Eye (tissue), 1 donor: ENCODE measurements at regions not wholly inside any gene's neighbourhood (a gene's known extent, or its start where the extent isn't known, plus 50 kb on each side); places are given as distances from the start of the nearest gene placed in this dataset.
A peak's percentile ranks its signal among the peaks of the same experiment; 100 is the strongest.
"Not testable (repeated sequence)": the region's sequence is repeated elsewhere in the genome, so short reads cannot be mapped to it uniquely, and the experiment has no call there.

Experiments used
- DNase-seq: peaks from one replicate; pipeline ENCODE4 v3.0.0-alpha.2; 2015

- DNase-seq: no peak
These were observed 167.4 kb downstream of the QRSL1 start for GRCh38 chr6:106796781-106797180.

DNA sequence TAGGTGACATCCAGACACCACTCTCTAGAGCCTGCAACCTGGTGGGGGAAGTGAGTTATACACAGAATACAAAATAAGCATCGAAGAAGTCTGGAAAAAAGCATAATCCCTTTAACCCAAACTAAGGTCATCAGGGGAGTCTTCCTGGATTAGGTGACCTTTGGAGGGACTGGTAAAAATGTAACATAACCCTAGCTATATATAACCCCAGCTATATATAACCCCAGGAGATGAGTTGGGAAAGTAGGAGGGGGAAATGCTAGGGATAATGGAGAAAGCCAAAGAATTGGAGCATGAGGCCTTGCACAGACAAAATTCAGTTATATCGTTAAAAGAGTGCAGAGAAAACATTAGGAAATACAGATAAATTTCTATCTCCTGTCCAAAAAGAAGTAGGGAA lies 164.8 kb downstream of the QRSL1 start:
- no peak for DNase-seq

GRCh38 chr6:106792536-106793236 lies 163.3 kb downstream of the QRSL1 start:
- no peak for DNase-seq

DNA sequence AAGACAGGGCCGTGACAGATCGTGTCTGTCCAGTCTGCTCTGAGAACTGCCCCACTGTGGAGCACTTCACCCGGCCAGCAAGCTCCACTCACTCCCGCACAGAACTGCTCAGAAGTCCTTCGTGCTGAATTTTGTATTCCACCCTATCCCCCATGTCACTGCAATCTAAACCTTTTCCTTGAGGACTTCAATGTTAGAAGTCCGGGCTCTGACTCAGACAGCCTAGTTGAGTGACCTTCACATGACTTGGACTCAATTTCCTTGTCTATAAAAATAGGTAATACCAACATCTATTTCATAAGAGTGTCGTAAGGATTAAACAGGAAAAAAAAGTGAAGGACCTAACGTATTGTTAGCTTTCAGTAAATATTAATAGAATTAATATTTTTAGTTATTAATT lies 161.6 kb downstream of the QRSL1 start:
- no peak for DNase-seq

DNA sequence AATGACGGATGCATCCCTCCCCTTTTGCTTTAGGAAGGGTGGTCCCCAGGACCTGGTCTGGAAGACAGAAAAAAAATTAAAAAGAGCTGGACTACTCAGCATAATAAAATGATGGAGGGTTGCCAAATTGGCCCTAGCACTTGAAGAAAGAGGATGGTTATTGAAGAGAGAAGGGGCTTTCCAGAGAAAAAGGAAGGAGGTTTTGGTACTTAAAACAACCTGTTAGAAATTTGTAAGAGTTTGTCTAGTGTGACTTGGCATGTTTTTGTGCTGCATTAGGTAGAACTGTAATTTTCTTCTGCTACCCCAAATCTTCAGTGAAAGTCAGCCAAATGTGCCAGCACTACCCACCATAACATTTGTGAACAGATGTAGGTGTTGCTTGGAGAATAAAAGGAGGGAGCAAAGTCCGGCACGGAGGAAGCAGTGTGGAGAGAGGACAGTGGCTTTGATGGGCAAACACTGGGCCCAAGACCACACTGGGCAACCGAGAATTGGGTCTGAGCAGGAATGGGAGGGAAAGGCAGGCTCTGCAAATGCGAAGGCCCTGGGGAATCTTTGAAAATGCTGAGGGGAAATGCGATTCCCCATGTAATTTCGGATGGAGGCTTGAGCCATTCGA lies 160.9 kb downstream of the QRSL1 start:
- no peak for DNase-seq

DNA sequence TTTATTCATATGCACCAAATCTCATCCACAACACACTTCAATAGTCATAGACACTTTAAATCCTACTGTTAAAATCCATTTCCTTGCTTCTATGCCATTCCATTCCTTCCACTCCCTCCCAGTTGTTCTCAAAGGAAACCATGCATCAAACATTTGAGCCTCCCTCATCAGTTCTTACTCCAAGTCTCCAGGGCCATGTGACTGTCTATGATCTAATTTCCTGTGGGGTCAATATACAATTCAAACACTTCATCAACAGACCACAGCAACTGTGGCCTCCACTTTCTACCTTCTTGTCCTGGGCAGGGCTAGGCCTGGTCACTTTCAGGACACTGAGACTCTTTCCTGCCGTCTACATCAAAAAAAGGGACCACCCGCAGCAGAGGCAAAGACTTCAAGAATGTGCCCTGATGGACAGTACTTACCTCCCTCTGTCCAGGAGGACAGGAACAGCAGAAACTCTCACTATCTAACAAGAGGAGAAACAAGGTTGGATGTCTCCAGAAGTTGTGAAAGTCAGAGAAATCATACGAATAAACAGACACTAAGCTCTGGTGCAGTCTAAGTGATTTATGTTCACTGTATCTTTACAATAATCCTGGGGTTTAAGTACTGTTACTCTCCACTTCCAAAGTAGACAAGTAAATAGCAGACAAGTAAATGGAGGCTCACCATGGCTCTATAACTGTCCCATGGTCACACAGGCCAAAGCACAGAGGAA lies 160.2 kb downstream of the QRSL1 start:
- no peak for DNase-seq

DNA sequence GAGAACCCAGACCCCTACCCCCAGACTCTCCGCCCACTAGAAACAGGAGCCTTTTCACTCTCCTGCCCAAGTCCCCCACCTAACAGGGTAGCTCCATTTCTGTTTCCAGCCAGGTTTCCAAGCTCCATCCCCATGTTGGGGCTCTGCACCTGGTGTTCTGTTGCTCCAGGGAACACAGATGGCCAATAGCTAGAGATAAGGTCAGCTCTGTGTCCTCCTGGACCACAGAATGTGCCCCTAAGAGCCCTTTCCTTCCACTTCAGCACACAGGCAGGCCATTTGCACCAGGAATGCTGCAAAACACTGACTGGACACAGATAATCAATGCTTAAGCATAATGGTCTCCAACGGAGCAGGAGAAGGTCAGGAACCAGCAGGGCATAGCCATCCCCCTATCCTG lies 159.4 kb downstream of the QRSL1 start:
- DNase-seq: peak; percentile 30

DNA sequence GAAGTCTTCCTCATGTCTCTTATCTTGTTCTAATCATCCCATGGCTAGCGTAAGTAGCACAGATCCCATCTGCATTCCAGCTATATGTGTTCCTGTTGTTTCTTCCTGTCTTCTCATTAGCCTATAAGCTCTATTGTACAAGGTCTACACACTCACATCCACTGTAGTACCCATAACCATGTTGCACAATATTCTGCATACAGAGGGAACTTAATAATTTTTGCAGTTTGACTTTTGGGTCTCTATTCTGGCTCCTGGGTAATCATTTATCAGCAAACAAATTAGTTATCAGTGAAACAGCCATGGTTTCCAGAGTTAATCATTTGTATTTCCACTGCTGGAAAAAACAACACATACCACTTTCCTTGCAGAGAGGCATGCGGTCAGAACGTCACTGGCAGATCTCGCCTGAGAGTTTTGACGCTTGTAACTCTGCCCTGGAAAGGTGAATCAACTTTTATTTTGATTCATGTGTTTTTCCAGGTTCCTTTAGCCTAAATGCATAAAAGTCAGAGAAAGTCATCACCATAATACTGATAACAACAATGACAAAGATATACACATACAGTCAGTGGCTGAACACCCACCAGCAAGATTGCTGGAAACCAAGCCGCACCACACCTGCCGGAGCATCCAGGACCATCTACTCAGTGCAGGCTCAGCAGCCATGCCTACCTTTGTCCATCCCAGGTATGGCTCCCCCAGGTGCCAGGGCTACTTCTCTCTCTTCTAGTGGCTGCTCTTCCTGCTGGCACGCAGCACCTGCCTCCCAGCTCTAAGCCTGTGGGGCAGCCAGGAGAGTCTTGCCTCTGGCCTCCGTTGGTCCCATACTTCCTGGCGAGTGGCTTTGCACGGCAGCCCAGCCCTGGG lies 158.2 kb downstream of the QRSL1 start:
- DNase-seq: no peak

DNA sequence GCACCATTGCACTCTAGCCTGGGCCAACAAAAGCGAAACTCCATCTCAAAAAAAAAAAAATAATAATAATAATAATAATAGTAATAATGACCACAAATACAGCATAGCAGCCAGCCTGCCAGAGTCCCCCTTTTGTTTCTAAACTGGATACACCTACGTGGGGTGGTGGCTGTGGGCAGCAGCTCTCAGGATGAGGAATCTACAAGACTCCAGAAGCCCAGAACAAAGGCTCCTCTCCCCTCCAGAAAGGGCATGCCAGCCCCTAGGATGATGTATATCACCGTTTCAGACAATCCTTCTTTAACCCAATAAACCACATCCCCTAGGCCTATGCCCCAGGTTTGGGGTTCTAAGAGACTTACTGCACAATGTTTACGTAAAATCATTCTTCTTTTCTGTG lies 155.9 kb downstream of the QRSL1 start:
- DNase-seq: no peak

GRCh38 chr6:106783640-106784566 lies 154.5 kb downstream of the QRSL1 start:
- no peak for DNase-seq

- DNase-seq: no peak
These were observed 153.3 kb downstream of the QRSL1 start for GRCh38 chr6:106782536-106783285.

GRCh38 chr6:106779552-106779951 lies 150.2 kb downstream of the QRSL1 start:
- not testable (repeated sequence) for DNase-seq

- no peak for DNase-seq
These were observed 149.6 kb downstream of the QRSL1 start for GRCh38 chr6:106778943-106779342.

GRCh38 chr6:106773996-106774629 lies 144.7 kb downstream of the QRSL1 start:
- DNase-seq: peak; percentile 81

GRCh38 chr6:106773522-106773921 lies 144.1 kb downstream of the QRSL1 start:
- DNase-seq: no peak

DNA sequence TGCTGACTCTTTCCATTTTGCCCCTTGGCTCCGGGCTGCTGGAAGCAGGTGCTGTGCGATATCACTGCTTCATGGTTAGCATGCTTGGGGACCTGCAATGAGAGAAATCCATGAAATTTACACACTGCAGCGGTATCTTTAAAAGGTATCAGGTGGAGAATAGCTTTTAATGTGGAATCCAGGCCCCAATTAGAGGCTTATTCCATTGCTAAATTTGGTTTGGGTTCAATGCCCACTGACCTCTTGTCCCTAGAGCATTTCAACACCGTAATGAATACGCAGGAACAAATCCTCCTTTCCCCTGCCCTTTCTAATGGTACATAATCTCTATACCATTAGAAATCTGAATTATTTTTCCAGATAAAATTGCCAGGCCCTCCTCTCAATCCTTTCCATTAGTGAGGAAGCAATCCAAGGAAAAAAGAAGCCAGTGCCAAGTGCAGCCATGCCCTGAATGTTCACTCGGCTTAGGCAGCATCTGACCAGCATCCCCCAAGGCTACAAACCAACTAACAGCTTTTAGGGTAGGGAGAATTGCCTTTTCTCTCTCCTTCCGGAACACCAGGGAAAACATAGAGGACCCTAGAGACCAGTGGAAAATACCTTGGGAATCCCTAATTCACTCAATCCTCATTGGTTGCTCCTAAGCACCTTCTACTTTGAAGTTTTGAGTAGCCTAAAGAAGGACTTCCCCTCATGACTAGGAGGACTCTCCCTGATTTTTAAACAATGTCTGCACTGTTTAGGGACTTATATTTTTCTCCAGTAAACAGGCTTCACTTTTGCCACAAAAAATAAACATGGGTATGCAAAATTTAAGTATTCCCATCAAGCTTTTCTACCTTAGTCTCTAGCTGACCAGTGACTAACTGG lies 143.1 kb downstream of the QRSL1 start:
- peak; percentile 72 for DNase-seq

DNA sequence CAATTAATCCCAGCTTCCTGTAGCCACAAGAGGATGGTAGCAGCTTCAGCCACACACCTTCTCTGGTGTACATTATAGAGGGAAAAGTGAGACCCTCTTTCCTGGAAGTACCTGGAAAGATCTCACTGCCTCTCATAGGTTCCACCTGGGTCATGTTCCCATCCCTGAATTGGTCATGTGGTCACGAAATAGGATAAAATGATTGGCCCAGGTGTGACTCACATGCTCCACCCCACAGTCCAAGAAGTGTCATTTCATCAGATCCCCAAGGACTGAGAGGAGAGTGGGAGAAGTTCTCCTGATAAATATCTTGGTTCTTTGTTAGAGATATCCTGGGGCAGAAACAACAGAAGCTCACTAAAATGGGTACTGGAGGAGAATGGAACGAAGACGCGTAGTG lies 142.4 kb downstream of the QRSL1 start:
- DNase-seq: no peak

DNA sequence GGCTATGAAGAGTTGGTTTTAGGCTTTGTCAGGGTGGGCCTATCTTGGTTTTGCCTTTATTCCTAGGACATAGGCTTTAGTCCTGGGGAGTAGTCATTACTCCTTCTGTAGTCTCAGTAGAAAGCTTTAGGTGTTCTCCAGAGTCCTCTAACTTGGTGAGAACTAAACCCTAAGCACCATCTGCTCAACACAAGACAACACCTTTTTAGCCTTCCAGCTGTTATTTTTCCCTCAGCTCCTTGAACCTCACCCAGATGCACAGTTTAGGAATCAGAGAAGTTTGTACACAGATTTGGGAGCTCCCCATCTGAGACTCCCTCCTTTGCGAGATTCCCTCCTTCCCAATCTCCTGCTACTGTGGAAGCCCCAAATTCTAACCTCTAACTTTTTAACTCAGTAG lies 141.3 kb downstream of the QRSL1 start:
- no peak for DNase-seq

DNA sequence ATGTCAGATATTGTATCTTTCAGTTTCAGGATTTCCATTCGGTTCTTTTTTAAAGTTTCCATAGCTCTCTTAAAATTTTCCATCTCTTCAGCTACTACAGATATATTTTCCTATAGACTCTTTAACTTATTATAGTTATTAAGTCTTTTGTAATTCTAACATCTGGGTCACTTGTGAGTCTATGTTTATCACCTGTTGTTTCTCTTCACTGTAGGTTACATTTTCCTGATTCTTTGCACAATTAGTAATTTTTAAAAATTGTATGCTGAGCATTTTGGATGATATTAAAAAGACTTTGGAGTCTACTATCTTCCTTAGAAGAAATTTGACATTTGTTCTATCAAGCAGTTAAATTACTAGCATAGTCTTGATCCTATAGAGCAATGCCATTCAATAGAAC lies 140.7 kb downstream of the QRSL1 start:
- DNase-seq: no peak

- no peak for DNase-seq
These were observed 137.9 kb downstream of the QRSL1 start for GRCh38 chr6:106767271-106767670.
